Epithelial cell of esophagus (primary cell): ENCODE measurements at regions not wholly inside any gene's neighbourhood (a gene's known extent, or its start where the extent isn't known, plus 50 kb on each side); places are given as distances from the start of the nearest gene placed in this dataset.

Source experiments
- DNase-seq: peaks from one replicate; pipeline ENCODE4 v3.0.0; 2010; ENCODE audit warnings: low read depth
- H3K4me3 ChIP-seq: 2 replicates; pipeline ENCODE4 v1.5.1; 2011; ENCODE audit warnings: mild to moderate bottlenecking, low read length, control low read depth
- TF ChIP-seq, protein P1 (sequence below): IDR thresholded peaks from 2 replicates; pipeline ENCODE4 v1.5.1; 2011; ENCODE audit warnings: low read depth, mild to moderate bottlenecking, low read length, control low read depth, inconsistent platforms; ENCODE audit not compliant: insufficient read depth; ENCODE audit errors: missing control alignments

GRCh38 chr6:23414922-23415321, 711.1 kb upstream of the NRSN1 start:
- no peak for DNase-seq
- H3K4me3 ChIP-seq, result no peak overlapping the region
- TF ChIP-seq, protein P1, sequence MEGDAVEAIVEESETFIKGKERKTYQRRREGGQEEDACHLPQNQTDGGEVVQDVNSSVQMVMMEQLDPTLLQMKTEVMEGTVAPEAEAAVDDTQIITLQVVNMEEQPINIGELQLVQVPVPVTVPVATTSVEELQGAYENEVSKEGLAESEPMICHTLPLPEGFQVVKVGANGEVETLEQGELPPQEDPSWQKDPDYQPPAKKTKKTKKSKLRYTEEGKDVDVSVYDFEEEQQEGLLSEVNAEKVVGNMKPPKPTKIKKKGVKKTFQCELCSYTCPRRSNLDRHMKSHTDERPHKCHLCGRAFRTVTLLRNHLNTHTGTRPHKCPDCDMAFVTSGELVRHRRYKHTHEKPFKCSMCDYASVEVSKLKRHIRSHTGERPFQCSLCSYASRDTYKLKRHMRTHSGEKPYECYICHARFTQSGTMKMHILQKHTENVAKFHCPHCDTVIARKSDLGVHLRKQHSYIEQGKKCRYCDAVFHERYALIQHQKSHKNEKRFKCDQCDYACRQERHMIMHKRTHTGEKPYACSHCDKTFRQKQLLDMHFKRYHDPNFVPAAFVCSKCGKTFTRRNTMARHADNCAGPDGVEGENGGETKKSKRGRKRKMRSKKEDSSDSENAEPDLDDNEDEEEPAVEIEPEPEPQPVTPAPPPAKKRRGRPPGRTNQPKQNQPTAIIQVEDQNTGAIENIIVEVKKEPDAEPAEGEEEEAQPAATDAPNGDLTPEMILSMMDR, result no peak

DNA sequence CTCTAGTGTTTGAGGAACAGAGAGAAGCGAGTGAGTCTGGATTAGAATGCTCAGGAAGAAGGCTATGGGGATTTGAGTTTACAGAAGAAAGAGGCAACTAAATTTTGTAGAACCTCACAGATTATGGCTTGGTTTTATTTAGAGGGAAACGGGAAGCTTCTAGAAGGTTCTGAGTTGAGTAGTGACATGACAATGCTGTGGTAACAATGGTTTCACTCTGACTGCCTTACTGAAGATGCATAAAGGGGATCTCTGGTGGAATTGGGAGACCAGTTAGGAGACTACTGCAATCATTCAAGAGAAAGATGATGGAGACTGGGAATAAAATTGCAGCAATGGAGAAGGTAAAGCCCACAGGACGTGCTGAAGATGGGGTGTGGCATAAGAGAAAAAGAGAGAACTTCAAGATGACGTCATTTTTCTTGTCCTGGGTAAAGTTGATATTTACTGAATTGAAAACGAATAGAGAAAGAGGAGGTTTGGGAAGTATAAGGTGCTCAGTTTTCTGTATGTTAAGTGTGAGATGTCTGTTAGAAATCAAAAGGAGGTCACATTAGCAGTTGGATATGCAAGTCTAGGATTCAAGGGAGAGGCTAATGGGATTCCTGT, 710.1 kb upstream of the NRSN1 start:
- no peak overlapping the region for H3K4me3 ChIP-seq
- TF ChIP-seq, protein P1, result no peak
- no peak for DNase-seq

DNA sequence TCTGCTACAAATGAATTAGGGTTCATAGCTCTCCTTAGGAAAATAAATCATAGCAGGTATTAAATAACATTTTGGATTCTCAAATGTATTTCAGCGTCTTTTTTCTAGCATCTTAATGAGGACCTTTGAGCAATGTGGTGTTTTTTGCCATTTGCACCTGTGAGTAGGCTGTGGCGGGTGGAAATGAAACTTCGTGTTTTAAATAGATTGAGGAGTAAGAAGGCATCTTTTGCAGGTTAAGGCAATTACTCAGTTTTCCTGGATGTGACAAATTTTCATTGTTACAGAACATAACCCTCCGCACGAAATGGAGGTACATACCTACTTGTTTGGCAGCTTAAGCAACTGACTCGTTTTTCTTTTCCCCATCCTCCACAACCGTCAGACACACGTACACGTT, 708.9 kb upstream of the NRSN1 start:
- DNase-seq, result no peak
- TF ChIP-seq, protein P1, result no peak
- H3K4me3 ChIP-seq, result no peak overlapping the region

GRCh38 chr6:23418095-23418494, 707.9 kb upstream of the NRSN1 start:
- no peak for DNase-seq
- TF ChIP-seq, protein P1, result no peak
- no peak overlapping the region for H3K4me3 ChIP-seq

DNA sequence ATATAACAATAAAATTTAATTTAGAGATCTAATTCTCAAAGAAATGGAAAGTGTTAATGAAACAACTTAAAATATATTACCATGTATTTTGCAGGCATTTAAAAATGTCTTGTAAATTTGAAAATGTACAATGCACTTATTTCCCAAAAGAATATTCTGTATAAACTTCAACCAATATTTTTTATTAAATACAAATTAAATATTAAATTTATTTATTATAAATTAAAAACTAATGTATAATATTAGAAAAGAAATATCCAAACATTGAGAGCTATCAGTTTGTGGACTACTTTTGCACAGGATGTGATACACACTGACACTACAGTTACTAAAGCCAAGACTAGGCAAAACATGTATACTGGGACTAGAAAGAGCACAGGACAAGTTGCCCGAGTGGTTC, 707.0 kb upstream of the NRSN1 start:
- no peak for DNase-seq
- TF ChIP-seq, protein P1, result no peak
- no peak overlapping the region for H3K4me3 ChIP-seq

GRCh38 chr6:23420659-23421350, 705.2 kb upstream of the NRSN1 start:
- TF ChIP-seq, protein P1, result no peak
- peak; percentile 87 for DNase-seq
- no peak overlapping the region for H3K4me3 ChIP-seq

GRCh38 chr6:23424584-23424983, 701.4 kb upstream of the NRSN1 start:
- TF ChIP-seq, protein P1, result no peak
- H3K4me3 ChIP-seq, result no peak overlapping the region
- no peak for DNase-seq
